Fibroblast of the aortic adventitia (primary cell): ENCODE measurements at regions not wholly inside any gene's neighbourhood (a gene's known extent, or its start where the extent isn't known, plus 50 kb on each side); places are given as distances from the start of the nearest gene placed in this dataset.

ENCODE experiments used
- DNase-seq: peaks from one replicate; pipeline ENCODE4 v3.0.0-alpha.2; 2010; ENCODE audit warnings: low read depth
- H3K4me3 ChIP-seq: 2 replicates; pipeline ENCODE4 v1.5.1; 2011; ENCODE audit warnings: low read depth, mild to moderate bottlenecking, control low read depth, low read length, moderate library complexity
- TF ChIP-seq, protein P1 (sequence below): IDR thresholded peaks from 2 replicates; pipeline ENCODE4 v1.5.1; 2011; ENCODE audit warnings: mild to moderate bottlenecking, low read length, control low read depth, inconsistent platforms; ENCODE audit not compliant: insufficient read depth

DNA sequence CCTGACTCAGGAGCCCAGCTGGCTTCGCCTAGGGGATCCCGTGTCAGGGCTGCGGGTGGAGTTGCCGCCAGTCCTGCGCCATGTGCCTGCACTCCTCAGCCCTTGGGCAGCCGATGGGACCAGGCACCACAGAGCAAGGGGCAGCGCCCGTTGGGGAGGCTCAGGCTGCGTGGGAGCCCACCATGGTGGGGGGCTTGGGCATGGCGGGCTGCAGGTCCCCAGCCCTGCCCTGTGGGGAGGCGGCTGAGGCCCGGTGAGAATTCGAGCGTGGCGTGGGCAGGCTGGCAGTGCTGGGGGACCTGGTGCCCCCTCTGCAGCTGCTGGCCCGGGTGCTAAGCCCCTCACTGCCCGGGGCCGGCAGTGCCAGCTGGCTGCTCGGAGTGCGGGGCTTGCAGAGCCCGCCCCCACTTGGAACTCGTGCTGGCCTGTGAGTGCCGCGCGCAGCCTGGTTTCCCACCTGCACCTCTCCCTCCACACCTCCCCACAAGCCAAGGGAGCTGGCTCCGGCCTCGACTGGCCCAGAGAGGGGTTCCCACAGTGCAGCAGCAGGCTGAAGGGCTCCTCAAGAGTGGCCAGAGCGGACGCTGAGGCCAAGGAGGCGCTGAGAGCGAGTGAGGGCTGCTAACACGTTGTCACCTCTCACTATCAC is 135.1 kb upstream of the SEL1L start:
- no peak overlapping the region for H3K4me3 ChIP-seq
- DNase-seq, result no peak
- TF ChIP-seq, protein P1, sequence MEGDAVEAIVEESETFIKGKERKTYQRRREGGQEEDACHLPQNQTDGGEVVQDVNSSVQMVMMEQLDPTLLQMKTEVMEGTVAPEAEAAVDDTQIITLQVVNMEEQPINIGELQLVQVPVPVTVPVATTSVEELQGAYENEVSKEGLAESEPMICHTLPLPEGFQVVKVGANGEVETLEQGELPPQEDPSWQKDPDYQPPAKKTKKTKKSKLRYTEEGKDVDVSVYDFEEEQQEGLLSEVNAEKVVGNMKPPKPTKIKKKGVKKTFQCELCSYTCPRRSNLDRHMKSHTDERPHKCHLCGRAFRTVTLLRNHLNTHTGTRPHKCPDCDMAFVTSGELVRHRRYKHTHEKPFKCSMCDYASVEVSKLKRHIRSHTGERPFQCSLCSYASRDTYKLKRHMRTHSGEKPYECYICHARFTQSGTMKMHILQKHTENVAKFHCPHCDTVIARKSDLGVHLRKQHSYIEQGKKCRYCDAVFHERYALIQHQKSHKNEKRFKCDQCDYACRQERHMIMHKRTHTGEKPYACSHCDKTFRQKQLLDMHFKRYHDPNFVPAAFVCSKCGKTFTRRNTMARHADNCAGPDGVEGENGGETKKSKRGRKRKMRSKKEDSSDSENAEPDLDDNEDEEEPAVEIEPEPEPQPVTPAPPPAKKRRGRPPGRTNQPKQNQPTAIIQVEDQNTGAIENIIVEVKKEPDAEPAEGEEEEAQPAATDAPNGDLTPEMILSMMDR, result no peak

DNA sequence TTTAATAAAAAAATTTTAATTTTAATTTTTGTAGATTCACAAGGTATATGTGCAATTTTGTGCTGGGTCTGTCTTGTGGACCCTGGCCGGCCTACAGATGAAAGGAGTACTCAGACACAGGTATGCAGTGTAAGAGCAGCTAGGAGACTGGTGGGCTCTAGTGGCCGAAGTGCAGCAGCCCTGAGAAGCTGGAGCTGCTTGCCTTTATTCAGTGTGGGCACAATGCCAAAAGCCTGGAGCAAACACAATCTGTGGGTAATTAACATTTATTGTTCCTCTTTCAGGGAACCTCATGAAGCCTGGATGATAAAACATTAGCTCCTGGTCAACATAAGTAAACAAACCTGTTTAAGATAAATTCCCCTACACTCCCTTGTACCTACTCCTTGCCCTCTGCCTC is 135.7 kb upstream of the SEL1L start:
- H3K4me3 ChIP-seq, result no peak overlapping the region
- TF ChIP-seq, protein P1, result no peak
- DNase-seq, result no peak

DNA sequence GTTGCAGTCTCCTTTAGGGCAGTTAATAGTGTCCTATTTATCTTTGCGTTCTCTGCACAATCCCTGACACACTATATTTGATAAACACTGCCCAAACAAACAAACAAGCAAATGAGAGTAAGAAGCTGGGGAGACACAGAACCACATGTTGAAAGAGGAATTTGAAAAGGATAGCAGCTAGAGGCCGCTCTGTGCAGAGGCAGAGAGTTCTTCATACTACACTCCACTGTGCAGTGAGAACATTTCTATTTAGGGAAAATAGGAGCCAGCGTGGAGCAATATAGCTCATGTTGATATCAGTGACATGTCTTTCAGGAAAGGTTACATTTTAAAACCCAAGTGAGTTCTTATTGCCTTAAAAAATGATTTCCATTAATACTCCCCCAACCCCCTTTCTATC is 140.3 kb upstream of the SEL1L start:
- DNase-seq, result no peak
- H3K4me3 ChIP-seq, result no peak overlapping the region
- TF ChIP-seq, protein P1, result no peak

DNA sequence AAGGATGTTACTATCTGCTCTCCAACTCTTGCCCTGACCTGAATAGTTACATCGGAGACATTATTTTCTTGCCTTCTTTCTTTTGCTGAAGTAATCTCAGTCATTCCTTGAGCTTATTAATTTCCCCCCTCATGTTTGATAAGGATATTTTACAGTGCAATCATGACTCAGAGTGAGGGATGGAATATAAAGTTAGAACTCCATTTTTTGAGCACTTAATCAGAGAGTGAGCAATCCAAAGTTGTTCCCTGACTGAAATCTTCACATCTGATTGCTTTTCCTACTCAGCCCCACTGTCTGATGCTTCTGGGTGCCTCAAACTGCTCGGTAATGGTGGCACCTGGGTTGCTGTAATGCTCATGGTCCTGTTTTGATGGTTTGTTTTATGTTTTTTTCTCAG is 142.7 kb upstream of the SEL1L start:
- TF ChIP-seq, protein P1, result no peak
- no peak for DNase-seq

DNA sequence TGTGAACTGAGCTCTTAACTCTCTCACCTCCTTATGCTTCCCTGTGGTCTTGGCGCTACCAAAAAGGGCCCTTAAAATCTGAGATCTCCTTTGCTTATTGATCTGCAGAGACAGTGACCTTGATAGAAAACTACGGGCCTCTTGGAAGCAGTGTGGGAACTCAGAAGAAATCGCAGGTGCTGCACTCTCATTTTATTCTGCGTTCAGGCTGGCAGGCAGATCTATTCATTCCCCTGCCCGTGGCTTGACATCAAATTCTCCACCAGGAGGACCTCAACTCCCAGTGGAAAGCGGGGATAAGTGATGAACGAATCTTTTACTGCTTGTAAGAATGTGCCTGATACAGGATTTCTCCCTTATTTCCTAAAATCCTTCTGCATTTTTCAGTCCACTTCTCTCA is 143.2 kb upstream of the SEL1L start:
- DNase-seq, result no peak
- TF ChIP-seq, protein P1, result no peak
- no peak overlapping the region for H3K4me3 ChIP-seq

More for the DNA sequence above, 142.7 kb upstream of the SEL1L start:
- no peak overlapping the region for H3K4me3 ChIP-seq

DNA sequence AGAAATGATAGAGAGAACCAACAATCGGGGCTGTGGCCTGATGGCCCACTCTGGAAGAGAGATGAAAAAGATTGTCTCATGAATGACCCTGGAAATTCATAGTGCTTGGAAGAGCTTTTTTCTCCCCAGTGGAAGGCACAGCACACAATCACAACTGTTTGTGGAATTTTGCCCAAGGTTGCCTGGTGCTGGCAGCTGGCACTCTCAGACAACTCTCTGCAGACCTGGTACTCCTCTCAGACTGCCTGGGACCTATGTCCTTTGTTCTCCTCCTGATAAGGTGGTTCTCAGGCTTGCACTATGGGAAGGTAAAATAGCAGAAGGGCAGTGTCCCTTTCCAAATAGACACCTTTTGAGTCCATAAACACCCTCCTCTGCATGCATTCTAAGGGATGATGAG is 144.1 kb upstream of the SEL1L start:
- H3K4me3 ChIP-seq, result no peak overlapping the region
- DNase-seq, result no peak
- TF ChIP-seq, protein P1, result no peak

DNA sequence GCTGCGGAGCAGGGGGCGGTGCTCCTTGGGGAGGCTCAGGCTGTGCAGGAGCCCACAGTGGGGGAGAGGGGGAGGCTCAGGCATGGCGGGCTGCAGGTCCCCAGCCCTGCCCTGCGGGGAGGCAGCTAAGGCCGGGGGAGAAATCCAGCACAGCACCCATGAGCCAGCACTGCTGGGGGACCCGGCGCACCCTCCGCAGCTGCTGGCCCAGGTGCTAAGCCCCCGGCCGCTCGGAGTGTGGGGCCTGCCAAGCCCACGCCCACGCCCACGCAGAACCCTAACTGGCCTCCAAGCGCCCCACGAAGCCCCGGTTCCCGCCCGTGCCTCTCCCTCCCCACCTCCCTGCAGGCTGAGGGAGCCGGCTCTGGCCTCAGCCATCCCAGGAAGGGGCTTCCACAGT is 145.6 kb upstream of the SEL1L start:
- TF ChIP-seq, protein P1, result no peak
- DNase-seq, result no peak
- no peak overlapping the region for H3K4me3 ChIP-seq
